Ovary (tissue), 7 donors: ENCODE measurements at regions not wholly inside any gene's neighbourhood (a gene's known extent, or its start where the extent isn't known, plus 50 kb on each side); places are given as distances from the start of the nearest gene placed in this dataset.

Experiments
- DNase-seq, 5 donors: peaks; one replicate each; pipeline ENCODE4 v3.0.0-alpha.2; 2019 to 2020
- H3K27ac ChIP-seq, 2 donors: fragments of 200-600 bp; one replicate each; pipeline versions ENCODE4 v1.5.1 to v1.8.0; 2019 to 2022
- H3K27me3 ChIP-seq: fragments of 200-600 bp; one replicate; pipeline ENCODE4 v1.8.0; 2022
- H3K36me3 ChIP-seq: fragments of 200-600 bp; sonication (generic); one replicate; pipeline ENCODE4 v1.5.1; 2019
- H3K4me1 ChIP-seq: one replicate; pipeline ENCODE4 v1.8.1; 2013; ENCODE audit warnings: mild to moderate bottlenecking, moderate library complexity; ENCODE audit not compliant: insufficient read depth
- H3K4me3 ChIP-seq: fragments of 200-600 bp; sonication (generic); one replicate; pipeline ENCODE4 v1.5.1; 2017
- H3K9me3 ChIP-seq, 2 donors: fragments of 200-600 bp in 1 of 2; sonication (generic) in 1 of 2; one replicate each; pipeline versions ENCODE4 v1.5.1 to v1.8.1; 2013 to 2019; ENCODE audit warnings: mild to moderate bottlenecking in 1 of 2, moderate library complexity in 1 of 2
- EP300 ChIP-seq: sonication (generic); formaldehyde crosslinking; IDR thresholded peaks from one replicate; pipeline ENCODE4 v1.6.1; 2017; ENCODE audit warnings: antibody characterized with exemption
- POLR2A ChIP-seq: fragments of 450-650 bp; IDR thresholded peaks from one replicate; pipeline ENCODE4 v1.6.1; 2017; ENCODE audit warnings: antibody characterized with exemption, mild to moderate bottlenecking, moderate library complexity
- WGBS, 3 donors: extraction: QIAGEN DNeasy Blood & Tissue Kit in 1 of 3; methylation state at CpG; one replicate each; pipeline versions ENCODE4 v1.1.5 to v1.1.7; 2013 to 2017; 5-methylcytosine and 5-hydroxymethylcytosine counted together
- intact Hi-C, 4 donors: fragments of 100-400 bp; cut with DNase I; formaldehyde crosslinking; loops; one replicate each; pipeline versions ENCODE4 v1.11.0 to v1.15.1; 2022 to 2023
- TF ChIP-seq, protein P1 (sequence below), 3 donors: fragments of 450-650 bp in 2 of 3; fragments of 200-600 bp in 1 of 3; IDR thresholded peaks; one replicate each; pipeline versions ENCODE4 v1.5.1 to v1.8.0; 2016 to 2022; ENCODE audit warnings: antibody characterized with exemption in 3 of 3, mild to moderate bottlenecking in 1 of 3
- donor health status: DM: no; HTN: no; CAD: no; lungs with moderate emphysema.
- donor health status: DM: no; HTN: no; CAD: no.
- donor health status: Bipolar disorder and iron deficiency.
- donor health status: DM: no; HTN: no; CAD: no.
- donor health status: DM: yes; HTN: yes; CAD: no.

DNA sequence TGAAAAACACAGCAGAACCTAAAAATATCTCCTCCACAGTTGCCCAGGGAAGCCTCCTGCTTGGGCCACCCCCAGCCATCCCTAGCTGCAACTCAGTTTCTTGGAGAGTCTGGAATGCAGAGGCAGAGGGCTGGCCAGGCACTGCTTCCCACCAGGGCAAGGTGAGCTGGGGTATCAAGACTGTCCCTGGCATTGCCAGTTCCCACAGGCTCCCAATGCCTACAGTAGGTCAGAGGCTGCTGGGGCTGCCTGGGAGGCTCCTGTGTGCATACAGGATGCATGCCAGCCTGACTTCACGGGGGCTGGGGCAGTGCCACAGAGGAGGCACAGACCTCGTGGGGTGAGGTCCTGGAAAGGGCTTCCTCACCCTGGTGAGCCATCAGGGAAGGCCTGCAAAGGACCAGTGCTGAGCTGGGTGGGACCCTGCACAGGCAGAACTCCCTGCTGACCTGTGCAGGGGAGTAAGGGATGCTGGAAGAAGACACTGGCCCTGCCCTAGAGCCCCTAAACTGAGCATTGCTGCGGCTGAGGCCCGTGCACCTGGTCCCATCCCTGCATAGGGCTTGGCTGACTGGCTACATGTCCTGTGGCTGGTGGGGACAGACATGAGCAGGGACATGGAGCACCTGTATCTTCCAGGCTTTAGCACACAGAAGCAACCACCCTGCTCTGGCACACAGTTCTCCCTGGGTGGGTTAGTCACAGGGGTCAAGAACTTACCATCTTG, 121.9 kb upstream of the RET start:
- H3K4me1 ChIP-seq: peaks cover 2% of the 10 kb centered on the region
- no peak overlapping the region for H3K4me3 ChIP-seq
- peaks cover 0 to 3% of the 10 kb centered on the region in 2 donors for H3K9me3 ChIP-seq
- no peak overlapping the region for H3K27ac ChIP-seq
- DNase-seq: no peak
- no peaks in the 10 kb centered on the region for H3K36me3 ChIP-seq
- WGBS, 3 donors: 48 to 70% (median 52%) methylated on average over 3 to 4 of the region's 4 CpGs
- TF ChIP-seq, protein P1, sequence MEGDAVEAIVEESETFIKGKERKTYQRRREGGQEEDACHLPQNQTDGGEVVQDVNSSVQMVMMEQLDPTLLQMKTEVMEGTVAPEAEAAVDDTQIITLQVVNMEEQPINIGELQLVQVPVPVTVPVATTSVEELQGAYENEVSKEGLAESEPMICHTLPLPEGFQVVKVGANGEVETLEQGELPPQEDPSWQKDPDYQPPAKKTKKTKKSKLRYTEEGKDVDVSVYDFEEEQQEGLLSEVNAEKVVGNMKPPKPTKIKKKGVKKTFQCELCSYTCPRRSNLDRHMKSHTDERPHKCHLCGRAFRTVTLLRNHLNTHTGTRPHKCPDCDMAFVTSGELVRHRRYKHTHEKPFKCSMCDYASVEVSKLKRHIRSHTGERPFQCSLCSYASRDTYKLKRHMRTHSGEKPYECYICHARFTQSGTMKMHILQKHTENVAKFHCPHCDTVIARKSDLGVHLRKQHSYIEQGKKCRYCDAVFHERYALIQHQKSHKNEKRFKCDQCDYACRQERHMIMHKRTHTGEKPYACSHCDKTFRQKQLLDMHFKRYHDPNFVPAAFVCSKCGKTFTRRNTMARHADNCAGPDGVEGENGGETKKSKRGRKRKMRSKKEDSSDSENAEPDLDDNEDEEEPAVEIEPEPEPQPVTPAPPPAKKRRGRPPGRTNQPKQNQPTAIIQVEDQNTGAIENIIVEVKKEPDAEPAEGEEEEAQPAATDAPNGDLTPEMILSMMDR (IDR thresholded peaks at IDR 0.05): no peak
- TF ChIP-seq POLR2A: no peak
- no peak for TF ChIP-seq EP300
- H3K27me3 ChIP-seq: no peaks in the 10 kb centered on the region
- intact Hi-C loops: no loop called here

DNA sequence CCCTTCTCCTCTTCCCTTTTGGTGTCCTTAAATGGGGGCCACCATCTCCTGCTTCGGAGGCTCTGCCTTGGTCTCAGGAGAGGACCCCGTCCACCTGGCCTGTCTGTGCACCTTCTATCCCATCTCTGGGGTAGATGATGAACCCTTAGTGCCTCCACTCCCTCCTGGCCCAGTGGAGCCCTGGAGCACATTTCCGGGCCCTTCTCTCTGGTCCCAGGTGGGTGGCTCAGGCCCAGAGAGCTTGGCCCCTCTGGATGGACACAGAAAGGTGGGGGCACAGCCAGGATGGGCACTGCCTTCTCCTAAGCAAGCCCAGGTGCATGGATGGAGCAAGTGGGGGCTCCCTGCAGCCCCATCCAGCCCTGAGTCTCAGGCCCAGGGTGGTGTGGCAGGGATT, 121.4 kb upstream of the RET start:
- WGBS, 3 donors: 93 to 97% (median 94%) methylated on average over 3 of the region's 3 CpGs
- peaks cover 2% of the 10 kb centered on the region for H3K4me1 ChIP-seq
- DNase-seq: no peak
- peaks cover 0 to 3% of the 10 kb centered on the region in 2 donors for H3K9me3 ChIP-seq
- intact Hi-C loops: no loop called here
- no peaks in the 10 kb centered on the region for H3K36me3 ChIP-seq
- no peaks in the 10 kb centered on the region for H3K27me3 ChIP-seq
- H3K4me3 ChIP-seq: no peak overlapping the region
- TF ChIP-seq POLR2A (no peak), EP300 (no peak)
- no peak overlapping the region for H3K27ac ChIP-seq

DNA sequence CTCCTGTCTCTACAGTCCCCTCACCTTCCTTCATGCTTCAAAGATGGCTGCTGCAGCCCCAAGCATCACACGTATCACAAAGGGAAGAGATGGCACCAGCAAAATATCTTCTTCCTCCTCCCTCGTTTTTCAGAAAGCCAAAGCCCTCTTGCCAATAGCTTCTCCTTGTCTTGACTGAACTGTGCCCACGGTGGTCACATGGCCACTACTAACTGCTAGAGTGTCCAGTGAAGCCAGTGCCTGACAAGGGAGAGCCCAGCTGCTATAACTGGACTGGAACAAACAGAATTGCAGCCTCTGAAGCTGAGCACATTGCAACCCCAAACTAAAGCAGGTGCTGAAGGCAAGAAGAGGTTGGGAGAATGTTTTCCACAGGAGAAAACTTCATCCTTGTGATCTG, 120.8 kb upstream of the RET start:
- no peak overlapping the region for H3K4me3 ChIP-seq
- H3K36me3 ChIP-seq: no peaks in the 10 kb centered on the region
- no peak for DNase-seq
- H3K27me3 ChIP-seq: no peaks in the 10 kb centered on the region
- intact Hi-C loops: no loop called here
- 71 to 88% (median 77%) methylated on average over 3 of the region's 3 CpGs for WGBS, 3 donors
- H3K9me3 ChIP-seq: peaks cover 0 to 3% of the 10 kb centered on the region in 2 donors
- TF ChIP-seq, protein P1 (IDR thresholded peaks at IDR 0.05): no peak
- TF ChIP-seq POLR2A (no peak), EP300 (no peak)
- H3K27ac ChIP-seq: no peak overlapping the region
- peaks cover 2% of the 10 kb centered on the region for H3K4me1 ChIP-seq

GRCh38 chr10:42958142-42958868, 118.6 kb upstream of the RET start:
- Histone ChIP-seq H3K4me1 (no peaks in the 10 kb centered on the region), H3K4me3 (no peak overlapping the region), H3K27ac (no peak overlapping the region), H3K36me3 (no peaks in the 10 kb centered on the region), H3K9me3 (no peaks in the 10 kb centered on the region), H3K27me3 (no peaks in the 10 kb centered on the region)
- 89 to 97% (median 92%) methylated on average over 2 of the region's 2 CpGs for WGBS, 3 donors
- DNase-seq: no peak
- intact Hi-C loops: no loop called here
- TF ChIP-seq EP300 (no peak), POLR2A (no peak)
- TF ChIP-seq, protein P1 (IDR thresholded peaks at IDR 0.05): no peak

DNA sequence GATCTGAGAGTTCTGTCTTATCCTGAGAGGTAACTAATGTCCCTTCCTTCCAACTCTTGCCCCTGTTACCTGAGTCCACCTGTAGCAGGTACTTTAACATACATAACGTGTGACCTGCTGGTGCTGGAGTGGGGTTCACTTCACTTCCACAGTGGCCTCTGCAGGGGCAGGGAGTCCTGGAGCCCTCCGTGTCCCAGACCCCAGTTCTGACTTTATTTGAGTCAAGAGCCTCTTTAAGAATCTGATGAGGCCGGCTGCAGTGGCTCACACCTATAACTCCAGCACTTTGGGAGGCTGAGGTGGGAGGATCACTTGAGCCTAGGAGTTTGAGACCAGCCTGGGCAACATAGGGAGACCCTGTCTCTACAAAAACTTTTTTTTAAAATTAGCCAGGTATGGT, 117.0 kb upstream of the RET start:
- Histone ChIP-seq H3K27me3 (no peaks in the 10 kb centered on the region), H3K4me1 (no peaks in the 10 kb centered on the region), H3K36me3 (no peaks in the 10 kb centered on the region), H3K4me3 (no peak overlapping the region), H3K27ac (no peak overlapping the region), H3K9me3 (no peaks in the 10 kb centered on the region)
- TF ChIP-seq, protein P1 (IDR thresholded peaks at IDR 0.05): no peak
- TF ChIP-seq EP300: no peak
- no peak for TF ChIP-seq POLR2A
- intact Hi-C loops: no loop called here
- WGBS, 3 donors: 84 to 94% (median 88%) methylated on average over 3 of the region's 3 CpGs
- peak in 1 of 5 donors; percentile 7 for DNase-seq
